Keratinocyte (primary cell): ENCODE measurements at regions not wholly inside any gene's neighbourhood (a gene's known extent, or its start where the extent isn't known, plus 50 kb on each side); places are given as distances from the start of the nearest gene placed in this dataset.
A peak's percentile ranks its signal among the peaks of the same experiment; 100 is the strongest.

Source experiments
- DNase-seq: peaks from one replicate; pipeline ENCODE4 v3.0.0-alpha.2; 2011; ENCODE audit warnings: low read depth, missing footprints, low spot score
- FAIRE-seq: peaks from 2 replicates; lab custom pipeline; 2011; peaks lifted over from hg19 to GRCh38; lab: Jason Lieb, UNC
- H2AFZ ChIP-seq: 2 replicates; pipeline ENCODE4 v1.6.0; 2012; ENCODE audit warnings: low read length, control low read depth, inconsistent platforms; ENCODE audit not compliant: control insufficient read depth
- H3K27ac ChIP-seq: 2 replicates; pipeline ENCODE4 v1.5.1; 2011; ENCODE audit warnings: low read length; ENCODE audit not compliant: control insufficient read depth, insufficient read depth
- H3K27me3 ChIP-seq: 3 replicates; pipeline ENCODE4 v1.6.0; 2011; ENCODE audit warnings: low read length; ENCODE audit not compliant: control insufficient read depth, insufficient read depth; ENCODE audit errors: extremely low read depth
- H3K36me3 ChIP-seq, 2 experiments: 2 replicates in 1 of 2; 3 replicates in 1 of 2; pipeline ENCODE4 v1.5.1; 2011; ENCODE audit warnings: low read length in 2 of 2, mild to moderate bottlenecking in 1 of 2; ENCODE audit not compliant: control insufficient read depth in 2 of 2, insufficient read depth in 2 of 2; ENCODE audit errors: extremely low read depth in 1 of 2
- H3K4me1 ChIP-seq: 3 replicates; pipeline ENCODE4 v1.5.1; 2011; ENCODE audit warnings: low read length; ENCODE audit not compliant: control insufficient read depth, insufficient read depth; ENCODE audit errors: extremely low read depth
- H3K4me2 ChIP-seq: 3 replicates; pipeline ENCODE4 v1.6.0; 2011; ENCODE audit warnings: low read depth, low read length; ENCODE audit not compliant: control insufficient read depth, insufficient read depth; ENCODE audit errors: extremely low read depth
- H3K4me3 ChIP-seq, 3 experiments: fragments of 200-600 bp in 1 of 3; sonication (generic) in 1 of 3; 2 replicates in 2 of 3; 3 replicates in 1 of 3; pipeline ENCODE4 v1.5.1; 2011 to 2016; ENCODE audit warnings: low read length in 3 of 3, mild to moderate bottlenecking in 3 of 3, control low read depth in 2 of 3, inconsistent platforms in 1 of 3, low read depth in 1 of 3, mixed read lengths in 1 of 3, mixed run types in 1 of 3, moderate library complexity in 1 of 3; ENCODE audit not compliant: control insufficient read depth in 2 of 3, insufficient read depth in 2 of 3; ENCODE audit errors: extremely low read depth in 1 of 3
- H3K79me2 ChIP-seq: 2 replicates; pipeline ENCODE4 v1.6.0; 2012; ENCODE audit warnings: low read length; ENCODE audit not compliant: control insufficient read depth, insufficient read depth
- H3K9ac ChIP-seq: 3 replicates; pipeline ENCODE4 v1.6.0; 2011; ENCODE audit warnings: low read length; ENCODE audit not compliant: control insufficient read depth, insufficient read depth; ENCODE audit errors: extremely low read depth
- H3K9me1 ChIP-seq: 3 replicates; pipeline ENCODE4 v1.6.0; 2011; ENCODE audit warnings: low read length; ENCODE audit not compliant: control insufficient read depth, insufficient read depth; ENCODE audit errors: extremely low read depth
- H3K9me3 ChIP-seq: 2 replicates; pipeline ENCODE4 v1.5.1; 2012; ENCODE audit warnings: low read depth, low read length; ENCODE audit not compliant: control insufficient read depth
- H4K20me1 ChIP-seq: 3 replicates; pipeline ENCODE4 v1.6.0; 2011; ENCODE audit warnings: low read length; ENCODE audit not compliant: control insufficient read depth, insufficient read depth; ENCODE audit errors: extremely low read depth
- EZH2 ChIP-seq: IDR thresholded peaks from one replicate; pipeline ENCODE4 v1.6.1; 2012; ENCODE audit warnings: inconsistent platforms, mild to moderate bottlenecking, low read length, moderate library complexity
- dilution Hi-C: fragments of 300-500 bp; cut with MboI; formaldehyde crosslinking; loops from one replicate; pipeline ENCODE4 v1.7.0; 2020; ENCODE audit warnings: low sequenced_read_pairs; ENCODE audit not compliant: extremely low pct_ligation_motif_present
- small RNA-seq, 3 experiments: library from RNA; depleted of rRNA; stranded (forward); fragments of <200 nt; gene quantifications; one replicate each; pipeline ENCODE3, GENCODE V24; 2012; ENCODE audit warnings: low read depth in 3 of 3, low replicate concordance in 1 of 3; ENCODE audit not compliant: insufficient read length in 3 of 3
- TF ChIP-seq, protein P1 (sequence below), 3 experiments: IDR thresholded peaks in 1 of 3; conservative IDR thresholded peaks in 1 of 3; optimal IDR thresholded peaks in 1 of 3; 2 replicates in 2 of 3; 3 replicates in 1 of 3; pipeline versions ENCODE3 to v1.5.1; 2011; ENCODE audit warnings: low read length in 3 of 3, mild to moderate bottlenecking in 3 of 3, moderate library complexity in 2 of 3, control low read depth in 1 of 3, inconsistent platforms in 1 of 3; ENCODE audit not compliant: insufficient read depth in 2 of 3; ENCODE audit errors: extremely low read depth in 1 of 3

DNA sequence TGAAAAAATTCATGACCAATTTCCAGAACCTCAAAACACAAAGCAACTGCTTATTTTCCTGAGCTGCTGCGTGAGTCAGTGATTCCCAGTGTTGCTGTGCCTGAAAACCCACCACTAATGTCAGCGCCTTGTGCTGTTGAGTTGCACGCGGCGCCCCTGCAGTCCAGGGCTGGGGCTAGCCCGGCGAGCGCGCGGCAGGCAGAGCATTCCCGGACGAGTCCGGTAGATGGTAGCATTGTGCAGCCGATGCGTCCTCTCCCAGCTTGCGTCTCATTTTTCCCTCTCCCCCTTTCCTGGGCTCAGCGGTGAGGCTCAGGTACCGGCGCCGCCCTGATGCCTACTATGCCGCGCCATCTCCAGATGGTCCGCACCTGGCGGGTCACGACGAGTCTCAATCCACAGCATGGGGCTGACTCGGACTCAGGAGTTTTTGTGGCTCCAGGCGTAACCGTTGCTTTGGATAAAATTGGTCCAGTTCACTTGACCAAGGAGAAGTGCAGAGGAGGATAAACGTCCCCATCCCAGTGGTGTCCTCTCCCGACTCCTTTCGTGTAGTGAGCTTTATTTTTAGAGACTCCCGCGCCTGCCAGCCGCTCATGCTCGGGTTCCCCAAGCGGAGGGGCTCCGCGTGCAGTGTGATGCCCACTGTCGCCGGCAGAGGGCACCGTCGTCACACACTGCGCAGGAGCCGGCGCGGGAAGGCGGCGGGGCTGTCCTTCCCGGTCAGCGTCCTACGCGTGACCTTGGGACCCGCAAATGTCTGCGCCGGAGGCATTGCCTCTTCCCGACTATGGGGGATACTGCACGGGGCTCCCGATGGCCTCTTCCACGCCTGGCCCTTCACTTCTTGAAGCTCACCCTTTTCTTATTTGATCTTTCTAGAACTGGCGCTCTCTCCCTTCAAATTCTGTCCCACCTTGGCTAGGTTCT, 53.6 kb upstream of the IGFBP7 start:
- H4K20me1 ChIP-seq, result no peaks in the 10 kb centered on the region
- peak overlapping the region; percentile 98 for H2AFZ ChIP-seq
- peak; percentile 41 for FAIRE-seq
- TF ChIP-seq EZH2, result peak; percentile 39
- TF ChIP-seq, protein P1, sequence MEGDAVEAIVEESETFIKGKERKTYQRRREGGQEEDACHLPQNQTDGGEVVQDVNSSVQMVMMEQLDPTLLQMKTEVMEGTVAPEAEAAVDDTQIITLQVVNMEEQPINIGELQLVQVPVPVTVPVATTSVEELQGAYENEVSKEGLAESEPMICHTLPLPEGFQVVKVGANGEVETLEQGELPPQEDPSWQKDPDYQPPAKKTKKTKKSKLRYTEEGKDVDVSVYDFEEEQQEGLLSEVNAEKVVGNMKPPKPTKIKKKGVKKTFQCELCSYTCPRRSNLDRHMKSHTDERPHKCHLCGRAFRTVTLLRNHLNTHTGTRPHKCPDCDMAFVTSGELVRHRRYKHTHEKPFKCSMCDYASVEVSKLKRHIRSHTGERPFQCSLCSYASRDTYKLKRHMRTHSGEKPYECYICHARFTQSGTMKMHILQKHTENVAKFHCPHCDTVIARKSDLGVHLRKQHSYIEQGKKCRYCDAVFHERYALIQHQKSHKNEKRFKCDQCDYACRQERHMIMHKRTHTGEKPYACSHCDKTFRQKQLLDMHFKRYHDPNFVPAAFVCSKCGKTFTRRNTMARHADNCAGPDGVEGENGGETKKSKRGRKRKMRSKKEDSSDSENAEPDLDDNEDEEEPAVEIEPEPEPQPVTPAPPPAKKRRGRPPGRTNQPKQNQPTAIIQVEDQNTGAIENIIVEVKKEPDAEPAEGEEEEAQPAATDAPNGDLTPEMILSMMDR (optimal IDR thresholded peaks at IDR 0.05 in 1 of 3, IDR thresholded peaks at IDR 0.05 in 1 of 3, conservative IDR thresholded peaks at IDR 0.05 in 1 of 3; ENCODE audit: extremely low read depth in 1 of 3, insufficient read depth in 2 of 3, low read length in 3 of 3), result peak; percentile 70 to 99 (median 97)
- H3K9ac ChIP-seq, result peak overlapping the region; percentile 72
- peak overlapping the region; percentile 47 for H3K27ac ChIP-seq
- peaks cover 7% of the 10 kb centered on the region for H3K4me1 ChIP-seq
- H3K36me3 ChIP-seq, result no peaks in the 10 kb centered on the region
- peak overlapping the region; percentile 93 for H3K4me2 ChIP-seq
- peaks cover 15% of the 10 kb centered on the region for H3K27me3 ChIP-seq
- H3K9me1 ChIP-seq, result no peaks in the 10 kb centered on the region
- no peaks in the 10 kb centered on the region for H3K79me2 ChIP-seq
- DNase-seq, result no peak
- H3K9me3 ChIP-seq, result no peaks in the 10 kb centered on the region
- peak overlapping the region; percentile 48 to 81 (median 81) for H3K4me3 ChIP-seq
- dilution Hi-C loops, result no loop called here

DNA sequence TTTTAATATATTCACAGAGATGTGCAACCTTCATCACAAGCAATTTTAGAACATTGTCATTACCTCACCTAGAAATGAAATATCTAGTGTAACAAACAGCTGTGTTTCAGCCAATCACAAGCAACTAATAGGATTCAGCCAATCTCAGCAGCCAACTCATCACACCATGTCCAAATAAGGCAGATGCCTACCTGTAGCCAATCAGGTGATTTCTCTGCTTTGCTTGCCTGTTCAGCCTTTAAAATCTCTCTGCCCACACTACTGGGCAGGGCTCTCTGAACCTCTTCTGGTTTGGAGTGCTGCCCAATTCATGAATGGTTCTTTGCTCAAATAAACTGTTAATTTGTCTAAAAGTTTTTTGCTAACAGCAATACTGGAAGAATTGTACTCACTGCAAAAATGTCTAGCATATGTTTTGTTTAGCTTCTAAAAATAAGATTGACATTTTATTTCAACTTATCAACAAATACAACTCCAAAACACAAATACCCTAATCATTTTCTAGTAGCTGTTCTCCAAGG, 52.4 kb upstream of the IGFBP7 start:
- H3K9ac ChIP-seq, result no peak overlapping the region
- H3K4me2 ChIP-seq, result no peak overlapping the region
- H2AFZ ChIP-seq, result no peak overlapping the region
- FAIRE-seq (peak; percentile 26), DNase-seq (no peak)
- no peaks in the 10 kb centered on the region for H3K79me2 ChIP-seq
- no peaks in the 10 kb centered on the region for H3K9me1 ChIP-seq
- dilution Hi-C loops, result no loop called here
- H3K27me3 ChIP-seq, result peaks cover 15% of the 10 kb centered on the region
- H3K27ac ChIP-seq, result no peak overlapping the region
- H3K36me3 ChIP-seq, result no peaks in the 10 kb centered on the region
- no peak overlapping the region for H3K4me3 ChIP-seq
- no peaks in the 10 kb centered on the region for H4K20me1 ChIP-seq
- H3K9me3 ChIP-seq, result no peaks in the 10 kb centered on the region
- TF ChIP-seq EZH2, result no peak
- TF ChIP-seq, protein P1 (optimal IDR thresholded peaks at IDR 0.05 in 1 of 3, IDR thresholded peaks at IDR 0.05 in 1 of 3, conservative IDR thresholded peaks at IDR 0.05 in 1 of 3; ENCODE audit: extremely low read depth in 1 of 3, insufficient read depth in 2 of 3, low read length in 3 of 3), result no peak
- peaks cover 7% of the 10 kb centered on the region for H3K4me1 ChIP-seq

Small RNAs in the stretch of these regions (small RNA-seq; reads per million reads assigned to genes)
- gene SRIP1, result 0 reads per million in 3 experiments
